Brain microvascular endothelial cell (primary cell): ENCODE measurements at regions not wholly inside any gene's neighbourhood (a gene's known extent, or its start where the extent isn't known, plus 50 kb on each side); places are given as distances from the start of the nearest gene placed in this dataset.

ENCODE experiments used
- DNase-seq: peaks from one replicate; pipeline ENCODE4 v3.0.0-alpha.2; 2020
- H3K27ac ChIP-seq: fragments of 250-450 bp; sonication (Bioruptor Pico); 2 replicates; pipeline ENCODE4 v1.5.1; 2020; ENCODE audit warnings: mild to moderate bottlenecking, moderate library complexity
- H3K27me3 ChIP-seq: fragments of 250-450 bp; sonication (Bioruptor Pico); replicated peaks from 2 replicates; pipeline ENCODE4 v1.5.1; 2020; ENCODE audit warnings: mild to moderate bottlenecking
- H3K36me3 ChIP-seq: fragments of 250-450 bp; sonication (Bioruptor Pico); replicated peaks from 2 replicates; pipeline ENCODE4 v1.5.1; 2020; ENCODE audit warnings: mild to moderate bottlenecking
- H3K4me3 ChIP-seq: 2 replicates; pipeline ENCODE4 v1.5.1; 2011; ENCODE audit warnings: low read depth, mild to moderate bottlenecking, control low read depth, low read length, moderate library complexity
- in situ Hi-C: cut with HindIII; loops from 2 replicates; pipeline ENCODE4 v1.10.0; 2017; ENCODE audit warnings: low sequenced_read_pairs, low pct_ligation_motif_present
- TF ChIP-seq, protein P1 (sequence below): IDR thresholded peaks from 2 replicates; pipeline ENCODE4 v1.5.1; 2011; ENCODE audit warnings: low read depth, mild to moderate bottlenecking, moderate library complexity, low read length, control low read depth, inconsistent platforms; ENCODE audit errors: missing control alignments

DNA sequence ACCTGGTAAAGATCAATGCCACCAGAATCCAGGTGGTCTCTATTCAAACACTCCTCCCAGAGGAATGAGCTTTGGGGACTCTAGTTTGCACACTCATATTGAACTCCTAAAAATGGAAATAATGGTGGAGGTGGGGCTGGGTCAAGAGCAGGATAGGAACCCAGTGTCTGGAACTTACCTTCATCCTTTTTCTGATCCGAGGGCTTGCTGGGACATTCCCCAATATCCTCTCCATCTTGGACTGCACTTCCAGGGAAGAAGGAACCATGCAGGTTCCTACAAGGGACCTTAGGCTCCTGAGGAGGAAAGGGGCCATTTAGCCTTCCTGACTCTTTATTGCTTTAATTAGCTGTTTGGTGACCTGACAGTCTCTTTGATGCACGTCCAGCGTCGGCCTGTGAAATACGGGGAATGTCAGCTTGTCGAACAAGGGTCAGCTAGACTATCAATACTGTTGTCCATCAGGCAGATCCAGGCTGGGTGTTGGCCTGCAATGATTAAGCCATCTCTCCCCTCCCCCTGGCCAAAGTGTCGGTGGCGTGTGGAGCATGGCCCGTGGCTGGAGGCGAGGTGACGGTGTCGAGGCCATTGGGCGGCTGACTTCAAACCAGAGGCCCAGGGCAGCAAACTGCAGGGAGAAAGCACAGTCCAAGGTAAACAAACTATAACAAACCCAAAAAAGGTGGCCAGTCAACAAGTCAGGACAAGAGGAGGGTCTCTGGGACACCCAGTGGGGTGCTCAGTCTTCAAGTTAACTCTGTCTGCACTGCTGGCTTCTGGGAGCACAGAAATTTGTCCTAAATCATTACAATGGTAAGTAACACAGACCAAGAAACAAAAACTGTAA is 405.2 kb upstream of the TBX3 start:
- Histone ChIP-seq H3K27ac (no peak overlapping the region), H3K4me3 (no peak overlapping the region), H3K36me3 (no peaks in the 10 kb centered on the region), H3K27me3 (no peaks in the 10 kb centered on the region)
- no peak for DNase-seq
- TF ChIP-seq, protein P1, sequence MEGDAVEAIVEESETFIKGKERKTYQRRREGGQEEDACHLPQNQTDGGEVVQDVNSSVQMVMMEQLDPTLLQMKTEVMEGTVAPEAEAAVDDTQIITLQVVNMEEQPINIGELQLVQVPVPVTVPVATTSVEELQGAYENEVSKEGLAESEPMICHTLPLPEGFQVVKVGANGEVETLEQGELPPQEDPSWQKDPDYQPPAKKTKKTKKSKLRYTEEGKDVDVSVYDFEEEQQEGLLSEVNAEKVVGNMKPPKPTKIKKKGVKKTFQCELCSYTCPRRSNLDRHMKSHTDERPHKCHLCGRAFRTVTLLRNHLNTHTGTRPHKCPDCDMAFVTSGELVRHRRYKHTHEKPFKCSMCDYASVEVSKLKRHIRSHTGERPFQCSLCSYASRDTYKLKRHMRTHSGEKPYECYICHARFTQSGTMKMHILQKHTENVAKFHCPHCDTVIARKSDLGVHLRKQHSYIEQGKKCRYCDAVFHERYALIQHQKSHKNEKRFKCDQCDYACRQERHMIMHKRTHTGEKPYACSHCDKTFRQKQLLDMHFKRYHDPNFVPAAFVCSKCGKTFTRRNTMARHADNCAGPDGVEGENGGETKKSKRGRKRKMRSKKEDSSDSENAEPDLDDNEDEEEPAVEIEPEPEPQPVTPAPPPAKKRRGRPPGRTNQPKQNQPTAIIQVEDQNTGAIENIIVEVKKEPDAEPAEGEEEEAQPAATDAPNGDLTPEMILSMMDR: no peak
- in situ Hi-C loops: no loop called here

DNA sequence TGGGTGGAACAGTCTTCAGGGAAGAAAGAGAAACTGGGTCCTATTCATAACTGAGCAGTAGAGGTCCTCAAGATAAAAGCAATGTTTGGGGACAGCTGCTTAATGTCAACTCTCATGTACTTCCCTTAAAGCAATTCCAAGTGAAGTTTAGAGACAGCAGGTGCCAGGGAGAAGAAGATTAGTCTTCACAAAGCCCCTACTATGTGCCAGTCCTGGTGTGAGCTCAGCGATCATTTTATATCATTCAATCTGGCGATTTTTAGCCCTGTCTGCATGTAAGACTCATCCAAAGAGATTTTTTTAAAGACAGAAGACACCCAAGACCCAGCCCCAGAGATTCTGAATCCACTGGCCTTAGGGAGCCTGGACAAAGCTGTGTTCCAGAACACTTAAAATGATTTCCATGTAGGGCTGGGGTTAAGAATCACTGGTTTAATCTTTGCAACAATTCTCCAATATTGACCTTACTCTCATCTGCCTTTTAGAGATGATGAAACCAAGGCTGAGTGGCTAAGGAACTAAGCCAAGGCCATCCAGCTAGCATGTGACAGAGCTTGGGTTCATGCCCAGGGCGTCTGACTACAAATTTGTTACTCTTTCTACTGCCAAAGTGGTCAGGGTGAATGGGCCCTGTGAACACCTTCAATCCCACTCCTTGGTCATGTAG is 404.5 kb upstream of the TBX3 start:
- Histone ChIP-seq H3K36me3 (no peaks in the 10 kb centered on the region), H3K27ac (no peak overlapping the region), H3K27me3 (no peaks in the 10 kb centered on the region), H3K4me3 (no peak overlapping the region)
- TF ChIP-seq, protein P1: no peak
- DNase-seq: no peak
- in situ Hi-C loops: no loop called here

DNA sequence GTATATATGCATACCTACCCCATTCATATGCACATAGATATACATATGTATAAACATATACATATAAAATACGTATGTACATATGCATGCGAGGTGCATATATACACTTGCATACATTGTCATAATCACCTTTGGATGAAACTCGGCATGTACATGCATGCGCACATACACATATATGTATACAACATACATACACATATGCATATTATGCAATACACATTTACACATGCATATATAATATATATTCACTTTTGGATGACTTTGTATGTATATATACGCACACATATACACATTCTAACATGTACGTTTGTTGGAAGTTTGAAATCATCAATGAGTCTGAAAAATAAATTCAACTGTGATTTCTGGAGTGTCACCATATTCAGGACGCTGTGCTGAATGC is 401.6 kb upstream of the TBX3 start:
- Histone ChIP-seq H3K27ac (no peak overlapping the region), H3K36me3 (no peaks in the 10 kb centered on the region), H3K4me3 (no peak overlapping the region), H3K27me3 (no peaks in the 10 kb centered on the region)
- in situ Hi-C loops: no loop called here
- no peak for DNase-seq
- TF ChIP-seq, protein P1: no peak

DNA sequence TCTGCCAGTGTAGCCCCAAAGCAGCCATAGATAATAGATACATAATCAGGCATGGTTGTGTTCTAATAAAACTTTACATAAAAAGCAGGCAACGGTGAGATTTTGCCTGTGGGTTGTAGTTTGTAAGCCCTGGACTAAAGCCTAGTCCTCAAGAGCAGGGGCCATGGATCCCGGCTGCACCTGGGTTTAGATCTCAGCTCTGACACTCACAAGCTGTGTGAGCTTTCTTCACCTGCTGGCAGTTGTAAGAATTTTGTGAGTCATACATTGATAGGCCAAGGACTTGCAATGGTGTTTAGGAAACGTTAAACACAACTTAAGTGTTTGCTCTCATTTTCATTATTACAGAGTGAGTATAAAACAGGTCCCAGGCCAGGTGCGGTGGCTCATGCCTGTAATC is 395.8 kb upstream of the TBX3 start:
- no peak overlapping the region for H3K4me3 ChIP-seq
- in situ Hi-C loops: no loop called here
- no peak overlapping the region for H3K27ac ChIP-seq
- DNase-seq: no peak
- no peaks in the 10 kb centered on the region for H3K36me3 ChIP-seq
- TF ChIP-seq, protein P1: no peak
- H3K27me3 ChIP-seq: no peaks in the 10 kb centered on the region

DNA sequence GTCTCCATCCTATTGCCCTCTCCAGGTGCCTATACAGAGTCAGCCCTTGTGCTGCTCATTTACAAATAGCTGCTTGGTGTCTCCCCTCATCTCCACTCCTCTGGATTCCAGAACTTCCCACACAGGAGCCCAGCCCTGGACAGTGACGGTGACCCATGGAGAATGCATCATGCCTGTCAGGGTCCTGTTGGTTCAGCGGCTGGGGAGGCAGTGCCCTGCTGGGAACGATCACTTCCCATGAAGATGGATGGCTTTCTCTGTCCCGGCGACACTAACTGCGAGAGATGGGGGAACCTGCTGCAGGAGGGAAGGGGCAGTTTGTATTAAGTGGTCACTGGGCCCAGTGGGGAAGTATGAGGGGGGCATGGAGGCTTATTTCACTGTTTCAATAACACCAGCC is 395.0 kb upstream of the TBX3 start:
- in situ Hi-C loops: no loop called here
- no peaks in the 10 kb centered on the region for H3K36me3 ChIP-seq
- no peak for DNase-seq
- H3K27ac ChIP-seq: no peak overlapping the region
- H3K27me3 ChIP-seq: no peaks in the 10 kb centered on the region
- H3K4me3 ChIP-seq: no peak overlapping the region
- TF ChIP-seq, protein P1: no peak
